Astrocyte (in vitro differentiated cells and primary cell): ENCODE measurements at regions not wholly inside any gene's neighbourhood (a gene's known extent, or its start where the extent isn't known, plus 50 kb on each side); places are given as distances from the start of the nearest gene placed in this dataset.

Experiments used
- CTCF ChIP-seq: IDR thresholded peaks from 2 replicates; pipeline ENCODE4 v1.5.1; 2011; ENCODE audit warnings: low read depth, mild to moderate bottlenecking, inconsistent platforms, low read length, moderate library complexity; ENCODE audit not compliant: insufficient read depth
- EZH2 ChIP-seq: IDR thresholded peaks from 2 replicates; pipeline ENCODE4 v1.6.1; 2012; ENCODE audit warnings: mild to moderate bottlenecking, low read length, inconsistent platforms; ENCODE audit not compliant: insufficient read depth

- TF ChIP-seq CTCF (no peak), EZH2 (no peak)
Measured at GRCh38 chr6:49348561-49348960, 114.5 kb downstream of the MMUT start.
